Caco-2 (cell line): ENCODE measurements at regions not wholly inside any gene's neighbourhood (a gene's known extent, or its start where the extent isn't known, plus 50 kb on each side); places are given as distances from the start of the nearest gene placed in this dataset.
"Not testable (repeated sequence)": the region's sequence is repeated elsewhere in the genome, so short reads cannot be mapped to it uniquely, and the experiment has no call there.

Experiments used
- BruUV-seq: library from RNA; stranded (reverse); fragments of 400-500 nt; replicated peaks from 2 replicates; lab custom pipeline; 2021; lab: Mats Ljungman, UMichigan
- CTCF ChIA-PET: fragments of 300-600 bp; sonication (Branson Sonifier 250); formaldehyde crosslinking; loops from one replicate; lab custom pipeline; 2022; ENCODE audit warnings: antibody characterized with exemption; lab: Charles Lee
- POLR2A ChIA-PET: fragments of 300-600 bp; sonication (Branson Sonifier 250); formaldehyde crosslinking; loops from one replicate; lab custom pipeline; 2022; ENCODE audit warnings: antibody characterized with exemption; lab: Charles Lee
- DNase-seq, 2 experiments: peaks; one replicate each; pipeline versions ENCODE4 v3.0.0 to v3.0.0-alpha.2; 2020 to 2022
- H3K27me3 ChIP-seq: replicated peaks from 2 replicates; pipeline ENCODE4 v1.6.0; 2011; ENCODE audit warnings: low read length; ENCODE audit not compliant: control insufficient read depth, insufficient read depth
- H3K36me3 ChIP-seq: 2 replicates; pipeline ENCODE4 v1.5.1; 2011; ENCODE audit warnings: low read length; ENCODE audit not compliant: control insufficient read depth, insufficient read depth
- H3K4me1 ChIP-seq: fragments of 250-450 bp; sonication (Bioruptor Pico); 2 replicates; pipeline ENCODE4 v1.5.1; 2020; ENCODE audit warnings: mild to moderate bottlenecking
- H3K4me3 ChIP-seq: 2 replicates; pipeline ENCODE4 v1.5.1; 2011; ENCODE audit warnings: low read depth, mild to moderate bottlenecking, control low read depth, low read length
- H3K9me3 ChIP-seq: fragments of 250-450 bp; sonication (Bioruptor Pico); 2 replicates; pipeline ENCODE4 v1.5.1; 2020; ENCODE audit warnings: mild to moderate bottlenecking, moderate library complexity
- H3K27ac Mint-ChIP-seq: one replicate; pipeline ENCODE4 v1.8.0; 2022; ENCODE audit warnings: mixed read lengths; ENCODE audit not compliant: unreplicated experiment
- H3K27me3 Mint-ChIP-seq: one replicate; pipeline ENCODE4 v1.8.0; 2022; ENCODE audit warnings: mixed read lengths; ENCODE audit not compliant: insufficient read depth, unreplicated experiment
- H3K36me3 Mint-ChIP-seq: one replicate; pipeline ENCODE4 v1.8.0; 2022; ENCODE audit warnings: mild to moderate bottlenecking, mixed read lengths; ENCODE audit not compliant: insufficient read depth, unreplicated experiment
- H3K4me1 Mint-ChIP-seq: one replicate; pipeline ENCODE4 v1.8.0; 2022; ENCODE audit warnings: low read depth, mixed read lengths; ENCODE audit not compliant: unreplicated experiment
- H3K4me3 Mint-ChIP-seq: one replicate; pipeline ENCODE4 v1.8.0; 2022; ENCODE audit warnings: mild to moderate bottlenecking, moderate library complexity, mixed read lengths; ENCODE audit not compliant: unreplicated experiment
- H3K9me3 Mint-ChIP-seq: one replicate; pipeline ENCODE4 v1.8.0; 2022; ENCODE audit warnings: mixed read lengths; ENCODE audit not compliant: unreplicated experiment
- CTCF ChIP-seq, 2 experiments: fragments of 200-600 bp in 1 of 2; IDR thresholded peaks; 1 replicate in 1 of 2; 2 replicates in 1 of 2; pipeline versions ENCODE4 v1.5.1 to v1.8.0; 2011 to 2022; ENCODE audit warnings: antibody characterized with exemption in 1 of 2, control low read depth in 1 of 2, inconsistent platforms in 1 of 2, low read depth in 1 of 2, low read length in 1 of 2, mild to moderate bottlenecking in 1 of 2, moderate library complexity in 1 of 2; ENCODE audit not compliant: insufficient read depth in 1 of 2, severe bottlenecking in 1 of 2, unreplicated experiment in 1 of 2
- intact Hi-C: fragments of 100-400 bp; cut with micrococcal nuclease; formaldehyde crosslinking; loops from one replicate; pipeline ENCODE4 v1.10.0; 2022; ENCODE audit not compliant: unreplicated experiment

DNA sequence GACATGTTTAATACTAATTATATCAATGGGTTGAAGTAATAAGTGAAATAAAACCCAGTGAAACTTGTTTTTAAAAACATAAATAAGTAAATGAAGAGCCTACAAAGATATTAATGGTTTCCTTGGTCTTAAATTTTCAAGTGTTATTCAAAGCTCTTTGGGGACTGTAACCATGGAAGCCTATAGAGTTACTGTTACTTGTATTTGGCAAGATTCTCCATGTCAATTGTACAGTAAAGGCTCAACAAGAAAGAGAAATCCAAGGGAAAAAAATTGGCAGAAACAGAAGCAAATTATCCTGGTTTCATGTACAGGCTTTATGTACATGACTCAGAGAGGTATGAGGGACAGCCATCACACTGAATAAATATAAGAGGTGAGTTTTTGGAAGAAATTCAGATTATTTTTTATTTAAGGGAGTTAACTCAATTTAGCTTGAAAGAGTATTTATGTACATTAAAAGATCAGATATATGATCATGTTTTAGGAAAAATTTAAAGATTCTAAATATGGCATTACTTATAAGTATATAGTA is 151.1 kb upstream of the HMGA2 start:
- Mint-ChIP-seq H3K36me3 (no peaks in the 10 kb centered on the region), H3K4me1 (no peaks in the 10 kb centered on the region), H3K4me3 (no peak overlapping the region), H3K27ac (no peak overlapping the region), H3K9me3 (peaks cover 5% of the 10 kb centered on the region), H3K27me3 (no peaks in the 10 kb centered on the region)
- no peaks in the 10 kb centered on the region for H3K4me1 ChIP-seq
- H3K4me3 ChIP-seq: no peak overlapping the region
- no peak for TF ChIP-seq CTCF (IDR thresholded peaks at IDR 0.05; ENCODE audit: insufficient read depth in 1 of 2, low read depth in 1 of 2, low read length in 1 of 2, severe bottlenecking in 1 of 2, unreplicated experiment in 1 of 2)
- intact Hi-C loops: loop anchor here (2.0 to 5.0 kb wide), 2 partner anchors 71 to 366 kb away; no protein-coding TSS in a partner anchor
- DNase-seq: no peak
- BruUV-seq: no TSS peak
- CTCF ChIA-PET: interaction anchor here (0.6 kb wide), 1 partner anchor 116 kb away, joined by 3 read pairs; no protein-coding TSS in a partner anchor
- POLR2A ChIA-PET: no interaction called here
- no peaks in the 10 kb centered on the region for H3K36me3 ChIP-seq
- no peaks in the 10 kb centered on the region for H3K27me3 ChIP-seq
- no peaks in the 10 kb centered on the region for H3K9me3 ChIP-seq

- intact Hi-C loops: loop anchor here (2.0 to 5.0 kb wide), 2 partner anchors 71 to 367 kb away; no protein-coding TSS in a partner anchor
- TF ChIP-seq CTCF (IDR thresholded peaks at IDR 0.05; ENCODE audit: insufficient read depth in 1 of 2, low read depth in 1 of 2, low read length in 1 of 2, severe bottlenecking in 1 of 2, unreplicated experiment in 1 of 2): no peak
- Histone ChIP-seq H3K36me3 (no peaks in the 10 kb centered on the region), H3K4me1 (no peaks in the 10 kb centered on the region), H3K9me3 (no peaks in the 10 kb centered on the region), H3K27me3 (no peaks in the 10 kb centered on the region), H3K4me3 (no peak overlapping the region)
- no peak for DNase-seq
- Mint-ChIP-seq H3K4me1 (no peaks in the 10 kb centered on the region), H3K9me3 (peaks cover 7% of the 10 kb centered on the region), H3K4me3 (no peak overlapping the region), H3K27ac (no peak overlapping the region), H3K27me3 (no peaks in the 10 kb centered on the region), H3K36me3 (no peaks in the 10 kb centered on the region)
- POLR2A ChIA-PET: no interaction called here
- no TSS peak for BruUV-seq
- CTCF ChIA-PET: interaction anchor here (0.6 kb wide), 1 partner anchor 117 kb away, joined by 3 read pairs; no protein-coding TSS in a partner anchor
These were observed 150.6 kb upstream of the HMGA2 start for GRCh38 chr12:65673732-65674131.

- no peak overlapping the region for H3K4me3 Mint-ChIP-seq
- intact Hi-C loops: no loop called here
- H3K4me1 Mint-ChIP-seq: no peaks in the 10 kb centered on the region
- H3K36me3 Mint-ChIP-seq: no peaks in the 10 kb centered on the region
- CTCF ChIA-PET: no interaction called here
- no peaks in the 10 kb centered on the region for H3K27me3 ChIP-seq
- no peaks in the 10 kb centered on the region for H3K4me1 ChIP-seq
- BruUV-seq: no TSS peak
- peaks cover 7% of the 10 kb centered on the region for H3K9me3 Mint-ChIP-seq
- POLR2A ChIA-PET: no interaction called here
- no peaks in the 10 kb centered on the region for H3K27me3 Mint-ChIP-seq
- no peak overlapping the region for H3K4me3 ChIP-seq
- H3K36me3 ChIP-seq: no peaks in the 10 kb centered on the region
- no peak overlapping the region for H3K27ac Mint-ChIP-seq
- no peak for TF ChIP-seq CTCF (IDR thresholded peaks at IDR 0.05; ENCODE audit: insufficient read depth in 1 of 2, low read depth in 1 of 2, low read length in 1 of 2, severe bottlenecking in 1 of 2, unreplicated experiment in 1 of 2)
- no peak for DNase-seq
- no peaks in the 10 kb centered on the region for H3K9me3 ChIP-seq
These were observed 149.1 kb upstream of the HMGA2 start for GRCh38 chr12:65675141-65675621.

GRCh38 chr12:65678172-65678571 is 146.1 kb upstream of the HMGA2 start:
- BruUV-seq, H3K4me3 Mint-ChIP-seq, H3K9me3 Mint-ChIP-seq, CTCF ChIA-PET, H3K27me3 ChIP-seq, H3K4me1 ChIP-seq, H3K27me3 Mint-ChIP-seq, intact Hi-C loops, H3K27ac Mint-ChIP-seq, H3K4me1 Mint-ChIP-seq, H3K36me3 ChIP-seq, H3K36me3 Mint-ChIP-seq, DNase-seq, H3K9me3 ChIP-seq, H3K4me3 ChIP-seq, POLR2A ChIA-PET: not testable (repeated sequence)
